ENCODE measurements at regions not wholly inside any gene's neighbourhood (a gene's known extent, or its start where the extent isn't known, plus 50 kb on each side); places are given as distances from the start of the nearest gene placed in this dataset.

GRCh38 chrX:16524316-16524715, 125.6 kb upstream of the S100G start:
- CTCF ChIA-PET = no interaction called here
- Histone ChIP-seq H3K27me3 (replicated peaks in 1 of 2; ENCODE audit: control insufficient read depth in 2 of 2, insufficient read depth in 2 of 2, low read length in 1 of 2) (no peaks in the 10 kb centered on the region), H2AFZ (ENCODE audit: control insufficient read depth, low read depth, low read length) (no peak overlapping the region), H3K79me2 (ENCODE audit: control insufficient read depth, insufficient read depth, low read length) (no peaks in the 10 kb centered on the region), H3K4me1 (ENCODE audit: control insufficient read depth, insufficient read depth, low read length) (no peaks in the 10 kb centered on the region), H3K9ac (ENCODE audit: control insufficient read depth, insufficient read depth, low read length) (no peak overlapping the region), H3K4me3 (no peak overlapping the region), H3K9me3 (replicated peaks; ENCODE audit: control insufficient read depth, insufficient read depth, low read length) (no peaks in the 10 kb centered on the region; the same call in 2 of the 3 replicates), H4K20me1 (ENCODE audit: control insufficient read depth, insufficient read depth) (no peaks in the 10 kb centered on the region), H3K36me3 (ENCODE audit: control insufficient read depth in 2 of 2, insufficient read depth in 2 of 2, low read length in 1 of 2) (no peaks in the 10 kb centered on the region), H3K4me2 (ENCODE audit: control insufficient read depth, insufficient read depth) (no peak overlapping the region), H3K27ac (ENCODE audit: control insufficient read depth, insufficient read depth) (no peak overlapping the region)
- TF ChIP-seq ESRRA (IDR thresholded peaks at IDR 0.05; ENCODE audit: low read length) = no peak
- TF ChIP-seq STAT3 (IDR thresholded peaks at IDR 0.05; ENCODE audit: low read depth, low read length) = no peak
- no peak for TF ChIP-seq NFYA (IDR thresholded peaks at IDR 0.05; ENCODE audit: borderline replicate concordance, low read depth, low read length)
- TF ChIP-seq RBBP5 (conservative IDR thresholded peaks at IDR 0.05) = no peak
- no peak for TF ChIP-seq PAX5 (IDR thresholded peaks at IDR 0.05; ENCODE audit: borderline replicate concordance, low read depth, low read length)
- TF ChIP-seq TARDBP (IDR thresholded peaks at IDR 0.05; ENCODE audit: borderline replicate concordance) = no peak
- TF ChIP-seq, protein P1, sequence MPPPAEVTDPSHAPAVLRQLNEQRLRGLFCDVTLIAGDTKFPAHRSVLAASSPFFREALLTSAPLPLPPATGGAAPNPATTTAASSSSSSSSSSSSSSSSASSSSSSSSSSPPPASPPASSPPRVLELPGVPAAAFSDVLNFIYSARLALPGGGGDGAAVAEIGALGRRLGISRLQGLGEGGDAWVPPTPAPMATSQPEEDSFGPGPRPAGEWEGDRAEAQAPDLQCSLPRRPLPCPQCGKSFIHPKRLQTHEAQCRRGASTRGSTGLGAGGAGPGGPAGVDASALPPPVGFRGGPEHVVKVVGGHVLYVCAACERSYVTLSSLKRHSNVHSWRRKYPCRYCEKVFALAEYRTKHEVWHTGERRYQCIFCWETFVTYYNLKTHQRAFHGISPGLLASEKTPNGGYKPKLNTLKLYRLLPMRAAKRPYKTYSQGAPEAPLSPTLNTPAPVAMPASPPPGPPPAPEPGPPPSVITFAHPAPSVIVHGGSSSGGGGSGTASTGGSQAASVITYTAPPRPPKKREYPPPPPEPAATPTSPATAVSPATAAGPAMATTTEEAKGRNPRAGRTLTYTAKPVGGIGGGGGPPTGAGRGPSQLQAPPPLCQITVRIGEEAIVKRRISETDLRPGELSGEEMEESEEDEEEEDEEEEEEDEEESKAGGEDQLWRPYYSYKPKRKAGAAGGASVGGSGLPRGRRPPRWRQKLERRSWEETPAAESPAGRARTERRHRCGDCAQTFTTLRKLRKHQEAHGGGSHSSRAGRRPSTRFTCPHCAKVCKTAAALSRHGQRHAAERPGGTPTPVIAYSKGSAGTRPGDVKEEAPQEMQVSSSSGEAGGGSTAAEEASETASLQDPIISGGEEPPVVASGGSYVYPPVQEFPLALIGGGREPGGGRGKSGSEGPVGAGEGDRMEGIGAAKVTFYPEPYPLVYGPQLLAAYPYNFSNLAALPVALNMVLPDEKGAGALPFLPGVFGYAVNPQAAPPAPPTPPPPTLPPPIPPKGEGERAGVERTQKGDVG (CRISPR knock-in tag; IDR thresholded peaks at IDR 0.05) = no peak
- TF ChIP-seq ZBTB33 (IDR thresholded peaks at IDR 0.05) = no peak
- no peak for TF ChIP-seq CREM (IDR thresholded peaks at IDR 0.05; ENCODE audit: low read depth)
- TF ChIP-seq NR2C1 (IDR thresholded peaks at IDR 0.05) = no peak
- no peak for TF ChIP-seq CEBPB (IDR thresholded peaks at IDR 0.05; ENCODE audit: borderline replicate concordance in 1 of 2, low read depth in 2 of 2, low read length in 2 of 2)
- FAIRE-seq = no peak
- no peak for ATAC-seq
- in situ Hi-C loops (cut with MboI) (no loop called here), intact Hi-C loops (cut with micrococcal nuclease; ENCODE audit: unreplicated experiment) (no loop called here)
- DNase-seq (ENCODE audit: low read depth, low spot score) = no peak
- RAD21 ChIA-PET (ENCODE audit: unreplicated experiment) = no interaction called here
- SMC1A ChIA-PET (ENCODE audit: uncharacterized antibody, unreplicated experiment) = interaction anchor here (1.2 kb wide), 1 partner anchor 17 kb away, joined by 4 read pairs; no protein-coding TSS in a partner anchor
- no TSS peak for BruUV-seq (replicated peaks)
- POLR2A ChIA-PET = no interaction called here
- WGBS (ENCODE audit: insufficient coverage, insufficient replicate concordance, low lambda C conversion rate, missing lambda C conversion rate) = 0% methylated on average over 1 of the region's 1 CpG

Measured in GM12878 (cell line).